T-helper 9 cell (primary cell): ENCODE measurements at regions not wholly inside any gene's neighbourhood (a gene's known extent, or its start where the extent isn't known, plus 50 kb on each side); places are given as distances from the start of the nearest gene placed in this dataset.

Source experiments
- DNase-seq: peaks from one replicate; pipeline ENCODE4 v3.0.0-alpha.2; 2020

- no peak for DNase-seq
These were observed 131.1 kb upstream of the TBX20 start for GRCh38 chr7:35384761-35385700.

DNA sequence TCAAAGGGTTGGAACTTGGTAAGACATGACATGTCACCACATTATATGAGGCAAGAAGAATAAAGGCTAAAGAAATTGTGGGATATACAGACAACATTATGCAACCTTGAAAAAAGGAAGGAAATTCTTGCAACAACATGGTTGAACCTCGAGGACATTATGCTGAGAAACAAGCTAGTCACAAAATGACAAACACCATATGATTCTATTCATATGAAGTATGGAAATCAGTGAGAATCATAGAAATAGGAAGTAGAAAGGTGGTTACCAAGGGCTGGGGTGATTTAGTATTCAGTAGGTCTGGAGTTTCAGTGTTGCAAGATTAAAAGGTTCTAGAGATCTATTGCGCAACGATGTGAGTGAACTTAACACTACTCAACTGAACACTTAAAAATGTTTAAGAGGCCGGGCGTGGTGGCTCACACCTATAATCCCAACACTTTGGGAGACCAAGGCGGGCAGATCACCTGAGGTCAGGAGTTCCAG is 126.9 kb upstream of the TBX20 start:
- no peak for DNase-seq

- no peak for DNase-seq
These were observed 125.6 kb upstream of the TBX20 start for GRCh38 chr7:35379481-35379880.

- no peak for DNase-seq
These were observed 121.6 kb upstream of the TBX20 start for GRCh38 chr7:35375516-35375915.

DNA sequence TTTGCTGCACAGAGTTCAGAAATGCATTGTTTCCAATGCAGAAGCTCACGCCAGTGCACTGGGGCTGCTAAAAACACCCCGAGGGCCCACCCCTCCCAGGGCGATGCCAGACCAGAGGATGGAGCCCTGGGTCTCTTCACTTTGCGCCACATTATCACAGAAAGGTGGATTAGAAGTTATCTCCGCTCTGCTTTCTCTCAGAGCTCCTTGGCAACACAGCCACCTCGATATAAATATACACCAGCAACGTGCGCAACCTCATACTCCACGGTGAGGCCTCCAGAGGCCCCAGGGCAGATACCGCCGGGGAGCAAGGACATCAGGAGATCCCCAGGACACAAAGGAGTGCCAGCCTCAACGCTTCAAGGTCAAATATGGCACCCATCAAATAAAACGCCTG is 121.0 kb upstream of the TBX20 start:
- DNase-seq: no peak

- no peak for DNase-seq
These were observed 117.3 kb upstream of the TBX20 start for GRCh38 chr7:35371221-35371620.

DNA sequence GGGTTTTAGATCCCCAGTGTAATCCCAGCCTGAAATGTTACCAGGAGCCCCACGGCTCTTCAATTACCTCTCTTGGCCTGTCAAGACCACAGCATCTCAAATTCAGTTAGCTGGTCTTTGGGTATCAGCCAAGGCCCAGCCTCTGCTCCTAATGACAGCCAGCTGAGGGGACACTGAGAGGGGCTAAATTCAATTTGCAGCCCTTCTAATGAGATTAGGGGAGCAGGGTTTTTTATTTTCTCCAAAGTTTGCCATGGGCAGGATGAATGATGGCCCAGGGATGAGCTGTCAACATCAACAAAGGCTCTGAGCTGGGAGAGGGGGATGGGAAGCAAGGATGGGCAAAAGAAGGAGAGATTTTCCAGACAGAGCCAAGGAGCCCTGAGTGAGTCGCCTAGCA is 116.8 kb upstream of the TBX20 start:
- no peak for DNase-seq

DNA sequence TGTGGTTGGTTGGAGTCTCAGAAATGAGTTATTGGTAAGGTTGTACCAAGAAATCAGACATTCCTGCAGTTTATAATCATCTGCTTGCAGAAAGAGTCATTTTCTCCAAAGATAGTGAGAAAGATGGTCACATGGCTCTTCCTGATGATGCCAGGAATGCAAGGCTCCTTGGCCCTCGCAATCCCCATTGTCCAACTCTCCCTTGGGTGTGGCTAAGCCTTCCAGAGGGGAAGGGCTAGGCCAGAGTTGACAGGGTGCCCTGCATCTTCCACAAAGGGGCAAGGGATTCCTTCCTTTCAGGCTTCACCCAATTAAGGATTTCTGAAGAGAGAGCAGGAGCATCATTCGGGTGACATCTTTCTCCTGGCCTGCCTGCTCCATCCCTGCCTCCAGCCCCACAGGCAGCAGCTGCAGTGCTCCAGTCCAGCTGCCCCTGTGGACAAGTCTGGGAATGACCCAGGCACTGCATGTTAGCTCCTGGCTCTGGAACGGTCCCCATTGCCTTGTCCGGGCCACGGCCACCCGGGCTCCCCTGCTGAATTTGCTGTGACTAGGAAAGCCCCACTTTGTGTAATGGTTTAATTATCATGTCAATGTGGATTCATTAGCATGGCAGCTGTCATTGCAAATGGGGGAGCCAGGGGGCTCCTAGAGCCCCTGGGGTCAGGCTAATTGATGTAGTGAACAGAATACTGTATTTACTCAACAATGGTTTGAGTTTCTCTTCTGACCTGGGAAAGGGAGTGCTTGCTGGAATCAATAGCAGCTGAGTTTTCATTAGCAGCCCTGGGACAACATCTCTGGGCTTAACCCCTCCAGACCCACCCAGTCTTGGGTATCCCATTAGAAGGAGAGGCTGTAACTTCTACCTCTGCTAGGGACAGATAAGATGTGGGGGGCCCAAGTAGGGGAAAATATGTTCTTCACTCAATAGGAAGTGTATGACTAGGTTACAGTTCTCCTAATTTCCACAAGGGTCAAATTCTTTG is 112.6 kb upstream of the TBX20 start:
- no peak for DNase-seq

DNA sequence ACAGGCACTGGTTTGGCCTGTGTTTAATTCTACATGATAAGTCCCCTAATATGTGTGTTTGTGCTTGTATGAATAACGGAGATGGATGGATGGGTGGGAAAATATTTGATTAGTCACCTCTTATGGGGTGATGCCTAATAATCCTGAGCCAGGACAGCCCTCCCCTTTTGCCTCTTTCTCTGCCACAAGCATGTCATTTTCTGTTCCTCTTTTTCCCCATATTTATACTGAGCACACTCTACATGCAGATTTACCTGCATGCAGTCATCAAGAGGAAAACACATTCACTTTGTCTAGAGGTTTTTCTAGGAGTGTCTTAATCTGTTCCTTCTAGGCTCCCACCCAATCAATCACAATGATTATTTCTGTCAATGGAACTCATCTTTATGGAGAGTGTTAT is 111.6 kb upstream of the TBX20 start:
- DNase-seq: no peak

GRCh38 chr7:35362341-35362740 is 108.4 kb upstream of the TBX20 start:
- DNase-seq: no peak

GRCh38 chr7:35359423-35359822 is 105.5 kb upstream of the TBX20 start:
- DNase-seq: no peak

DNA sequence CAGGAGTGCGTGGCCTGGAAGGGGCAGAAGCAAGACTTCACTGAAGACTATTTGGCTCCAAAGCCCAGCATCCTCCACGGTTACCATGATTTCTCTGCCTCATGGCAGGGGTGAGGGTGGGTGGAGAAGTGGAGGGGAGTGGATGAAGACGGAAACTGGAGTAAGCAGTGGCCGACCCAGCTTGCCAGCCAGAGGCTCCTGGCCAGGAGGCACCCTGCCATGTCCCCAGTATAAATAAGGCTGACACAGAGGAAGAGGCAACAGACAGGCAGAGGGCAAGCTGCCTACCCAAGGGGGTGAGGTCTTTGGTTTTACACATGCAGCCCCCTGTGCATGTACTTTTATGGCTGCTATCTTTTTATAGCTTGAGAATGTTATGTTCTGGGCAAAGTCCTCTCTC is 102.6 kb upstream of the TBX20 start:
- no peak for DNase-seq

DNA sequence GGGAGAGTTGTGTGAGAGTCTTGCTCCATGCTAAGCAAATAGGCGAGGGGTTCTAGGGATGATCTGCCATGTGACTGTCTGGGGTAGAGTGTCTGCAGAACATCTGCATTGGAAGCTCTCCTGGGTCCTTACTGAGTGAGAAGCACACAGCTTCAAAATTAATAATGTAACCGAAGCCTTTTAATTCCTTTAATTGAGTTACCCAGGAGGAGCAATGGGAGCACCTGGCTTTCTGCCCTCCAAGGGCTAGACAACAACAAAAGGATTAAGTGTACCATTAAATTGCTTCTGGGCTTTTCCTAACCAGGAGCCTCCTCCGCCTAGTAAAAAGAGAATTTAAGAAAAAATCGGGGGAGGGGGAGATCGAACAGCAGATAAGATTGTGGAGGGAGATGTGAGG is 102.0 kb upstream of the TBX20 start:
- no peak for DNase-seq

- no peak for DNase-seq
These were observed 101.3 kb upstream of the TBX20 start for GRCh38 chr7:35355199-35355598.

DNA sequence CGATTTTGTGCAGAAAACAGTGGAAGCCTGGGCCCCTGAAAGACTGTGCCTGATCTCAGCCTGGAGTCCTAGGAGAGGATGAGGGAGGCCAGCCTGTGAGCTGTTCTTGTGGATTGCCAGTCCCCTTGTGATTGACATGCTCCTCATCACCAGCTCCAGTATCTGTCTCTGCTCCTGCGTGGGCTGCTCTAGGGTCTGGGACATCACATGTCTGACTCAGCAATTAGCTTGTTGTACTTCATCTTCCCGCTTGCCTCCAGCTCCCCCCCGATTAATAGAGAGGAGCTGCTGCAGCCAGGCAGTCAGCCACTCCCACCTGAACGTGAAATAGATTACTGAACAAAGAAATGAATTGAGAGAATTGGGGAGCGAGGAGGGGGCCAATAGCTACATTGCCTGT is 99.6 kb upstream of the TBX20 start:
- DNase-seq: no peak

- no peak for DNase-seq
These were observed 97.6 kb upstream of the TBX20 start for GRCh38 chr7:35351466-35351865.

DNA sequence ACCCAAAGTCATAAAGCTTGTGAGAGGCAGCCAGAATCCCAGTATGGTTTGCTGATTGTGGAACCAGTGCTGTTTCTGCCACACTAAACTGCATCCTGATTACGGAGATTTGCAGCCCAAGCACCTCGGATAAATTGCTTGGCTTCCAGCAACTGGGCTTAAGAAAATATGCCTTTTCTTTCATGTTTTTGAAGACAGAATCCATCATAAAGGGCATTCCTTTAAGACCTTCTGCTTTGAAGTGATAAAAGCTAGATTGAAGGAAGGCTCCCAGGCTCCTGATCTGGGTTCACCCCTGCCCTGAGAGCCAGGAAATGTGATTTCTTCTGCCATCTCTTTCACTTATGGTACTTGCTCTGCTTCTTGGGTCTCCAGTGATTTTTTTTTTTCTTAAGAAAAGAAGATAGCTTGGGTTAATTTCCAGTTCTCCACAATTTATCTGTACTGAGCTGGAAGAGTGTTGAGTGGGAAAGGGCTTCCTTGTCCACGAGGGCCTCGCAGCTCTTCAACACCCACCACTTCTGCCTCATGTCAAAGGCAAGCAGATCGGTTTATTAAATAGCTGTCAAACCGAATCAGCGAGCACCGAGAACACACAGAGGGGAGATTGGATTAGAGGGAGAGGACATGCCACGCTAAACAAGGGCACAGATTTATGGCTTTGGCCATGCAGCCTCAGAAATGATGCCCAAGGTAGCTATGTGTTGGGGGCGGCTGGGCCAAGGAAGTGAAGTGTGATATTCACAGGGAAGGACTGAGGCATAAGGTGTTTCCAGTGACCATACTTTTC is 94.9 kb upstream of the TBX20 start:
- no peak for DNase-seq

DNA sequence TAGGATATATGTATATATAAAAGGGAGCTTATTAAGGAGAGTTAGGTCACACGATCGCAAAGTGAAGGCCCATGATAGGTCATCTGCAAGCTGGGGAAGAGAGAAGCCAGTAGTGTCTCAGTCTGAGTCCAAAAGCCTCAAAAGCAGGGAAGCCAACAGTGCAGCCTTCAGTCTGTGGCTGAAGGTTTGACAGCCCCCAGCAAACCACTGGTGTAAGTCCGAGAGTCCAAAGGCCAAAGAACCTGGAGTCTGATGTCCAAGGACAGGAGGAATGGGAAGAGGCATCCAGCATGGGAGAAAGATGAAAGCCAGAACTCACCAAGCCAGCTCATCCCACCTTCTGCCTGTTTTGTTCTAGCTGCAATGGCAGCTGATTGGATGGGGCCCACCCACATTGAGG is 88.9 kb upstream of the TBX20 start:
- DNase-seq: no peak

GRCh38 chr7:35339811-35340210 is 85.9 kb upstream of the TBX20 start:
- no peak for DNase-seq

- DNase-seq: no peak
These were observed 82.5 kb upstream of the TBX20 start for GRCh38 chr7:35336444-35336843.

- no peak for DNase-seq
These were observed 80.6 kb upstream of the TBX20 start for GRCh38 chr7:35334506-35334905.

DNA sequence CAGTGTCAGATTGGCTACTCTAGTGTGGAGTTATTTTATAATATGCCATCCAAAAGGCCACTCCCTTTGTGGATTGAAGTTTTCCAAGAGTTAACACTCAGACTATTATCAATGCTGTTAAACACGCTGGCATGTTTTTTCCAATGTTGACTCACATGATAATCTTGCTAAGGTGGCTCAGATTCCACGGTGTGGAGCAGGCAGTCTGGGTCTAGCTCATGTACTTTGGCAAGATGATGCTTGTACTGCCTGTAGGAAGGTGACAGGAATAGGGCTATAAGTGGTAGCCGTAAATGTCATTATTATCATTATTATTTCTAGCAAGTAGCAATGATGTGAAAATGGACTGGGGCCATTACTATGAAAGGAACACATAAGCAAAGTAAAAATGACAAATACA is 79.4 kb upstream of the TBX20 start:
- DNase-seq: no peak
